22Rv1 (cell line): ENCODE measurements at regions not wholly inside any gene's neighbourhood (a gene's known extent, or its start where the extent isn't known, plus 50 kb on each side); places are given as distances from the start of the nearest gene placed in this dataset.

Experiments
- H3K27ac ChIP-seq: fragments of 450-650 bp; 2 replicates; pipeline ENCODE4 v1.5.1; 2017
- ZFX ChIP-seq: fragments of 450-650 bp; IDR thresholded peaks from 2 replicates; pipeline ENCODE4 v1.6.1; 2017; ENCODE audit warnings: antibody characterized with exemption, borderline replicate concordance
- TF ChIP-seq, protein P1 (sequence below): fragments of 450-650 bp; IDR thresholded peaks from 2 replicates; pipeline ENCODE4 v1.5.1; 2017; ENCODE audit warnings: mild to moderate bottlenecking

DNA sequence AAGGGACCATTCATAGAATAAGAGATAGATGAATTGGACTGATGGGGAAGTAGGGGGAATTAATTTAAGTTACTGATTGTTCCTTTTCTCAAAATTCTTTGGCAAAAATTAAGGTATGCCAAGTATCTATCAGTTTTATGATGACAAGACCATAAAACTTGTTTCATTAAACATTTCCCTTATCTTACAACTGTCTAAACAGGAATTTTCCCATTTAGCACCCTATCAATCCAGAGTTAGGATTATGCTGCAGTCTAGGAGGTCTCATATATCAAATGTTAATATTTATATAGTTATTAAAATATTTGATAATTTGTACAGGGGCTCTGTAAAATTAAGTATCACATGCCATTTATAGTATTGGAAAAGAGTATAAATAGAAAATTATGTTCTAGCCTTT is 51.5 kb upstream of the ARID1B start:
- TF ChIP-seq ZFX: no peak
- TF ChIP-seq, protein P1, sequence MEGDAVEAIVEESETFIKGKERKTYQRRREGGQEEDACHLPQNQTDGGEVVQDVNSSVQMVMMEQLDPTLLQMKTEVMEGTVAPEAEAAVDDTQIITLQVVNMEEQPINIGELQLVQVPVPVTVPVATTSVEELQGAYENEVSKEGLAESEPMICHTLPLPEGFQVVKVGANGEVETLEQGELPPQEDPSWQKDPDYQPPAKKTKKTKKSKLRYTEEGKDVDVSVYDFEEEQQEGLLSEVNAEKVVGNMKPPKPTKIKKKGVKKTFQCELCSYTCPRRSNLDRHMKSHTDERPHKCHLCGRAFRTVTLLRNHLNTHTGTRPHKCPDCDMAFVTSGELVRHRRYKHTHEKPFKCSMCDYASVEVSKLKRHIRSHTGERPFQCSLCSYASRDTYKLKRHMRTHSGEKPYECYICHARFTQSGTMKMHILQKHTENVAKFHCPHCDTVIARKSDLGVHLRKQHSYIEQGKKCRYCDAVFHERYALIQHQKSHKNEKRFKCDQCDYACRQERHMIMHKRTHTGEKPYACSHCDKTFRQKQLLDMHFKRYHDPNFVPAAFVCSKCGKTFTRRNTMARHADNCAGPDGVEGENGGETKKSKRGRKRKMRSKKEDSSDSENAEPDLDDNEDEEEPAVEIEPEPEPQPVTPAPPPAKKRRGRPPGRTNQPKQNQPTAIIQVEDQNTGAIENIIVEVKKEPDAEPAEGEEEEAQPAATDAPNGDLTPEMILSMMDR: no peak
- no peak overlapping the region for H3K27ac ChIP-seq

DNA sequence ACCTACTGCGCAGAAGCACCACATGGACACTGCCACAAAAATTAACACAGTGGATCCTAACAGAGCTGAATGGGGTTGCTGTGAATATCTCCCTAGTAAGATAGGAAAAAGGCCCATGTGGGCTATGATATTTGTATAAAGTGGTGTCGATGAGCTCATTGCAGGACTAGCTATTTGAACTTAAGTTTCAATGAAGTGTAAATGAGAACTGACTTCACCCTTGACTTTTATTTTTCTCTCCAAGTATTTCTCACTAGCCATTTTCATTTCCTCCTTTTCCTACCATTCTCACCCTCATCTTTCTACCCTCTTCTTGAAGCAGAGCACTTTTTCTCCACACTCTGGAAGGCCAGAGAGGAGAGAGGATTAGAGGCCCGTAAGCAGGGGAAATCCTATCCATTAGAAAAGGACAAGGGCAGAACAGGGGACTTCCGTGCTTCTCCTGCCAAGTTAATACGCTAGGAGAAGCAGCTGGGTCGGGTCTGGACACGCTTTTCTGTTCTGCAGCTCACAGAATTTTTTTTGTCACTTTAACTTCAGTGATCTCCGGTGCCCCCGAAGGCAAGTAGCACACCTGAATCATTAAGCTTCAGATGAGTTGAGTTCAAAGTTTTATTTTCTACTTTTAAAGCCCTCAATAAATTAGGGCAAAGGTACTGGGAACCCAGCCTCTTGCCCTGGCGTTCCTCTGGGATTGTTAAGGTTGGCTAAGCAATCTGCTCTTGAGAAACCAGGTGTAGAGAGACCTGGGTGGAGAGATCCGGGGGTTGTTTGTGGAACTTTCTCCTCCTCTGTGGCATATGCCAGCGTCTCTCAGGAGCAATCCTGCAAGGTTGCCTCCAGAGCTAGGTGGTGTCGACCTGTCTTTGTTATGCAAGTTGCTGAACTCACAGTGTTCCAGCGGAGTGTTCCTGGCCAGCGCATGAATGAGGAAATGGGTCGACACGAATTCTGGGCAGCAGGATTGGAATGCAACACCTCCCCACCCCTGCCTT is 56.2 kb upstream of the ARID1B start:
- H3K27ac ChIP-seq: peak overlapping the region; percentile 82
- TF ChIP-seq, protein P1: no peak
- TF ChIP-seq ZFX: no peak

DNA sequence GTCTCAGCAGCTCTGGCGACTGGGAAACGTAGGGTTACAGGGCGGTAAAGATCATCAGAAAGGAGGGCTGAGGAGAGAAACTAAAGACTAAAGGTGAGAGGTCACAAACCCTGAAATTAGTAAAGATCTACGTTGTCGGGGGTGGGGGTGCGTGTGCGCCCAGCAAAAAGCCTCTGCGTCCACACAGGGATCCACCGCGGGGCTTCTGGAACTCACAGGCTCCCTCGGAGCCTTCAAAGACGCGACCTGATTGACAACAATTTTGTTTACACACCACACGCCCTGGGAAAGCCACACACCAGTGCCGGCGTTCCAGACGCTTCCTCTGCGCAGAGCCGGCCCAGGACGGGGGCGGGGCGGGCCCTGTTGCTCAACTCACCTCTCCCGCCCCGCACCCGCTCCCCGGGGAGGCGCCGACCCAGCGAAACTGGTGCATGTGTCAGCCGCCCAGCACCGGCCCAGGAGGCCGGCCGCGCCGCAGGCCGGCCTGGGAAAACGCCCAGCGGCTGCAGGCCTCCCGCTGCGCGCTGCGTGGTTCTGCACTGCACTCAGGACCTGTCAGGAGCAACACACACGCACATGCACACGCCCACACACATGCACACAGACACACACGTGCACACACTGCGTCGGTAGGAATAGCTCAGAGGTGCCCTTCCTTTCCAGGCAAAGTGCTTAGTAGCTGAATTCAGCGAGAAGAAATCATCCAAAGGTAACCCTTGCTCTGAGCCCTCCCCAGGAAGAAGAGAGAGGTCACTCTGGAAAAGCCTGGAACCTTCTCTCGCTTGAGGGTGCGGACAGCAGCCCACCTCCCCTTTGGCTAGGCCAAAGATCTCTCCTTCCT is 57.2 kb upstream of the ARID1B start:
- TF ChIP-seq, protein P1: no peak
- no peak for TF ChIP-seq ZFX
- H3K27ac ChIP-seq: peak overlapping the region; percentile 82

DNA sequence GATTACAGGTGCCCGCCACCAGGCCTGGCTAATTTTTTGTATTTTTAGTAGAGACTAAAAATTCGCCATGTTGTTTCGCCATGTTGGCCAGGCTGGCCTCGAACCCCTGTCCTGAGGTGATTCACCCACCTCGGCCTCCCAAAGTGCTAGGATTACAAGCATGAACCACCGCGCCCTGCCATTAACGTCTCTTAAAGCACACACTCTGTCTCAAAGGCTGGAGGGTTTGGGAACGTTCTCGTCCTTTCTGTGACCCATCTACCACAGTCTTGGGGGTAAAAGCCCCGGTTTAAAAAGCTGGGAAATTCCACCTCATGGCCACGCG is 57.8 kb upstream of the ARID1B start:
- TF ChIP-seq, protein P1: no peak
- no peak for TF ChIP-seq ZFX
- H3K27ac ChIP-seq: peak overlapping the region; percentile 82

DNA sequence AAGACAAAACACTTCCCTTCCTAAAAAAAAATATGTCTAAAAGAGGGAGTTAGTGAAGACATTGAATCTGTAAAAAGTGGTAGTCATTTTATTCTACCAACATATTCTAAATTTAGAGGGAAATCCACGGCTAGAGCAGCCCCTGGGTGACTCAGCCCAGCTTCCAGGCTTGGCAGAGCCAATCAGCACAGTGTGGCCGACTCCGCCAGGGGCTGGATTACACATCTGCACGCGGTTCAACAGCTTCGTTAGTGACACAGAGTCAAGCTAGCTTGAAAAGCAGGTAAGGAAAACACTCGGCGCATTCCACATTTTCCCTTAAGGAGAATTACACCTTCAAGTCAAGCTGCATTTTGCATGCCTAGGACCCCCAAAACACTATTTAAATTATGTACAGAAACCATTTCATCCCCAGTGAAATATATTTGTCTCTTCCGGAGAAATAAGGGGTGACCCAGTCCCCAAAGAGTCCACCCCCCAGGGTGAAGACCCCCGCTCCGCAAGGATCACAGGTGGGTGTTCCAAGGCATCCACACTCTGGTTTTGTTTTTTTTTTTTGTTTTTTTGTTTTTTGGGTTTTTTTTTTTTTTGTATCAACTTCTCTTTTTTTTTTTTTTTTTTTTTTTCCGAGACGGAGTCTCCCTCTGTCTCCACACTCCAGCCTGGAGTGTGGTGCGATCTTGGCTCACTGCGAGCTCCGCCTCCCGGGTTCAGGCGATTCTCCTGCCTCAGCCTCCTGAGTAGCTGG is 58.4 kb upstream of the ARID1B start:
- TF ChIP-seq ZFX: no peak
- TF ChIP-seq, protein P1: no peak
- H3K27ac ChIP-seq: peak overlapping the region; percentile 82

DNA sequence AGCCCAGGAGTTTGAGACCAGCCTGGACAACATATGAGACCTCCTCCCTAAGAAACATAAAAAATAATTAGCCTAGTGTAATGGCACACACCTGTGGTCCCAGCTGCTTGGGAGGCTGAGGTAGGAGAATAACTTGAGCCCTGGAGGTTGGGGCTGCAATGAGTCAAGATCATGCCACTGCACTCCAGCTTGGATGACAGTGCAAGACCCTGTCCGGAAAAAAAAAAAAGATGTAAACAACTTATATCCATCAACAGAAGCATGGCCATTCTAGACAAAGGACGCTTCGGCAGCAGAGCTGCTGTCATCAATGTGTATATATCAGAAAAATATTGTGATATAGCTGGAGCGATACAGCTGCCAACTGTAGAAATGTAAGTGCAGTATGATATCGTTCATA is 59.6 kb upstream of the ARID1B start:
- no peak overlapping the region for H3K27ac ChIP-seq
- TF ChIP-seq, protein P1: no peak
- no peak for TF ChIP-seq ZFX
